Activated CD8-positive, alpha-beta T cell treated with anti-CD3 and anti-CD28 coated beads for 36 hours (primary cell): ENCODE measurements at regions not wholly inside any gene's neighbourhood (a gene's known extent, or its start where the extent isn't known, plus 50 kb on each side); places are given as distances from the start of the nearest gene placed in this dataset.
"Not testable (repeated sequence)": the region's sequence is repeated elsewhere in the genome, so short reads cannot be mapped to it uniquely, and the experiment has no call there.

Experiments used
- ATAC-seq: fragments of 200-7000 bp; cut with Tn5 transposase; one replicate; pipeline ENCODE4 v1.10.0; 2021; ENCODE audit warnings: mild to moderate bottlenecking, moderate library complexity
- CTCF ChIA-PET: fragments of 350-600 bp; sonication (Branson Sonifier 250); formaldehyde crosslinking; loops from one replicate; lab custom pipeline; 2021; ENCODE audit warnings: antibody characterized with exemption; lab: Charles Lee
- POLR2A ChIA-PET: fragments of 350-600 bp; sonication (Branson Sonifier 250); formaldehyde crosslinking; loops from one replicate; lab custom pipeline; 2021; ENCODE audit warnings: antibody characterized with exemption; lab: Charles Lee
- DNase-seq: peaks from one replicate; pipeline ENCODE4 v3.0.0-alpha.2; 2020
- H3K27ac Mint-ChIP-seq: one replicate; pipeline ENCODE4 v1.8.0; 2021; ENCODE audit warnings: mild to moderate bottlenecking, mixed read lengths
- H3K27me3 Mint-ChIP-seq: one replicate; pipeline ENCODE4 v1.8.0; 2021; ENCODE audit warnings: mixed read lengths
- H3K36me3 Mint-ChIP-seq: one replicate; pipeline ENCODE4 v1.8.0; 2021; ENCODE audit warnings: low read depth, mixed read lengths
- H3K4me1 Mint-ChIP-seq: one replicate; pipeline ENCODE4 v1.8.0; 2021; ENCODE audit warnings: low read depth, mixed read lengths
- H3K4me3 Mint-ChIP-seq: one replicate; pipeline ENCODE4 v1.8.0; 2021; ENCODE audit warnings: mild to moderate bottlenecking, moderate library complexity, mixed read lengths
- H3K9me3 Mint-ChIP-seq: one replicate; pipeline ENCODE4 v1.8.0; 2021; ENCODE audit warnings: mixed read lengths
- intact Hi-C: fragments of 100-400 bp; cut with micrococcal nuclease; formaldehyde crosslinking; loops from one replicate; pipeline ENCODE4 v1.10.0; 2022
- TF ChIP-seq, protein P1 (sequence below): fragments of 200-600 bp; IDR thresholded peaks from one replicate; pipeline ENCODE4 v1.8.0; 2022; ENCODE audit warnings: antibody characterized with exemption, mild to moderate bottlenecking

DNA sequence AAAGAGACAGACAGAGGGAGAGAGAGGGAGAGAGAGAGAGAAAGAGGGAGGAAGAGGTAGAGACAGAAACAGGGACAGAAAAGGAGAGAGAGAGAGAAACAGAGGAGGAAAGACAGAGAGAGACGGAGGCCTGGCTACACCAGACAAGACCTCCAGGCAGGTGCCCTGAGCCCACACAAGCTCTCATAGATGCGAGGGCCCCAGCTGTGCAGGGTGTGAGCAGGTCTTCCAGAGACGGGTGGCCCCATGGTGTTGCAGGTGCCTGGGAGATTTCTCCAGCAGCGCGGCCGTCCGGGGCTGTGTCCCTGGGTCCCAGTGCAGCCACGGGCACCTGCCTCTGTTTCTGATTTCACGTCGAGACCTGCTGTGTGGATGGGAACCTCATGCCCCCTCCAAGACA, 253.0 kb downstream of the SHOX start:
- Mint-ChIP-seq H3K27ac (no peak overlapping the region), H3K9me3 (peaks cover 4% of the 10 kb centered on the region), H3K4me3 (no peak overlapping the region), H3K4me1 (no peaks in the 10 kb centered on the region), H3K36me3 (no peaks in the 10 kb centered on the region), H3K27me3 (peaks cover 6% of the 10 kb centered on the region)
- ChIA-PET POLR2A (no interaction called here), CTCF (no interaction called here)
- intact Hi-C loops = no loop called here
- DNase-seq (no peak), ATAC-seq (no peak)
- TF ChIP-seq, protein P1, sequence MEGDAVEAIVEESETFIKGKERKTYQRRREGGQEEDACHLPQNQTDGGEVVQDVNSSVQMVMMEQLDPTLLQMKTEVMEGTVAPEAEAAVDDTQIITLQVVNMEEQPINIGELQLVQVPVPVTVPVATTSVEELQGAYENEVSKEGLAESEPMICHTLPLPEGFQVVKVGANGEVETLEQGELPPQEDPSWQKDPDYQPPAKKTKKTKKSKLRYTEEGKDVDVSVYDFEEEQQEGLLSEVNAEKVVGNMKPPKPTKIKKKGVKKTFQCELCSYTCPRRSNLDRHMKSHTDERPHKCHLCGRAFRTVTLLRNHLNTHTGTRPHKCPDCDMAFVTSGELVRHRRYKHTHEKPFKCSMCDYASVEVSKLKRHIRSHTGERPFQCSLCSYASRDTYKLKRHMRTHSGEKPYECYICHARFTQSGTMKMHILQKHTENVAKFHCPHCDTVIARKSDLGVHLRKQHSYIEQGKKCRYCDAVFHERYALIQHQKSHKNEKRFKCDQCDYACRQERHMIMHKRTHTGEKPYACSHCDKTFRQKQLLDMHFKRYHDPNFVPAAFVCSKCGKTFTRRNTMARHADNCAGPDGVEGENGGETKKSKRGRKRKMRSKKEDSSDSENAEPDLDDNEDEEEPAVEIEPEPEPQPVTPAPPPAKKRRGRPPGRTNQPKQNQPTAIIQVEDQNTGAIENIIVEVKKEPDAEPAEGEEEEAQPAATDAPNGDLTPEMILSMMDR = no peak

DNA sequence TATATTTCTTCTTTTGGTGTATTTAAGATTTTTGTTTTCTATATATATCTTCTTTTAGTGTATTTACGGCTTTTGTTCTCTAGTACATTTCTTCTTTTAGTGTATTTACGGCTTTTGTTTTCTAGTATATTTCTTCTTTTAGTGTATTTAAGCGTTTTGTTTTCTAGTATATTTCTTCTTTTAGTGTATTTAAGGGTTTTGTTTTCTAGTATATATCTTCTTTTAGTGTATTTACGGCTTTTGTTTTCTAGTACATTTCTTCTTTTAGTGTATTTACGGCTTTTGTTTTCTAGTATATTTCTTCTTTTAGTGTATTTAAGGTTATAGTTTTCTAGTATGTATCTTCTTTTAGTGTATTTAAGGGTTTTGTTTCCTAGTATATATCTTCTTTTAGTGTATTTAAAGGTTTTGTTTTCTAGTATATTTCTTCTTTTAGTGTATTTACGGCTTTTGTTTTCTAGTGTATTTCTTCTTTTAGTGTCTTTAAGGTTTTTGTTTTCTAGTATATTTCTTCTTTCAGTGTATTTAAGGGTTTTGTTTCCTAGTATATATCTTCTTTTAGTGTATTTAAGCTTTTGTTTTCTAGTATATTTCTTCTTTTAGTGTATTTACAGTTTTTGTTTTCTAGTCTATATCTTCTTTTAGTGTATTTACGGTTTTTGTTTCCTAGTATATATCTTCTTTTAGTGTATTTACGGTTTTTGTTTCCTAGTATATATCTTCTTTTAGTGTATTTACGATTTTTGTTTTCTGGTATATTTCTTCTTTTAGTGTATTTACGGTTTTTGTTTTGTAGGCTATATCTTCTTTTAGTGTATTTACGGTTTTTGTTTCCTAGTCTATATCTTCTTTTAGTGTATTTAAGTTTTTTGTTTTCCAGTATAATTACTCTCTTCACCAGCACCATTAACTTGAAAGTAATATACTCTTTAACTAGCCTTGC, 249.4 kb downstream of the SHOX start:
- CTCF ChIA-PET, POLR2A ChIA-PET, H3K4me3 Mint-ChIP-seq, H3K27ac Mint-ChIP-seq, H3K27me3 Mint-ChIP-seq, H3K4me1 Mint-ChIP-seq, H3K9me3 Mint-ChIP-seq, DNase-seq, ATAC-seq, H3K36me3 Mint-ChIP-seq, intact Hi-C loops: not testable (repeated sequence)

DNA sequence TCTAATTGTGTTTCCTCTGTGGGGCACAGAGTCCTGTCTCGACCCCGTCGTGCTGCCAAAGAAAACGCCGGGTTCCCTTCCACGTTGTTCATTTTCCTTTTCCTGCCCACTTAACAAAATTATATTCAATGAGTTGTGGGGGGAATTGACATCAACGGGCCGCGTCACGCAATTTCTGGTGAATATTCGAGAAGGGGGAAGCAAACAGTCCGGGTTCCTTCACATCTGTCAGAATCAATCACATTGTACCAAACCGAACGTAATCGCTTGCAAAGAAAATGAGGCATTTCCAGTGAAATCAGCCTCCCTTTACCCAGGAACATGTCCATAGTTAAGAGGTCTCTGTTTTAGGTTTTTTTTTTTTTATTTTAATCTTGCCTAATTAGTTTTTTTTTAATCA, 243.5 kb downstream of the SHOX start:
- H3K36me3 Mint-ChIP-seq = no peaks in the 10 kb centered on the region
- H3K4me3 Mint-ChIP-seq = no peak overlapping the region
- ChIA-PET CTCF (no interaction called here), POLR2A (no interaction called here)
- ATAC-seq = no peak
- intact Hi-C loops = no loop called here
- TF ChIP-seq, protein P1 = no peak
- H3K27ac Mint-ChIP-seq = no peak overlapping the region
- no peak for DNase-seq
- peaks cover 14% of the 10 kb centered on the region for H3K9me3 Mint-ChIP-seq
- H3K4me1 Mint-ChIP-seq = no peaks in the 10 kb centered on the region
- H3K27me3 Mint-ChIP-seq = peaks cover 3% of the 10 kb centered on the region

DNA sequence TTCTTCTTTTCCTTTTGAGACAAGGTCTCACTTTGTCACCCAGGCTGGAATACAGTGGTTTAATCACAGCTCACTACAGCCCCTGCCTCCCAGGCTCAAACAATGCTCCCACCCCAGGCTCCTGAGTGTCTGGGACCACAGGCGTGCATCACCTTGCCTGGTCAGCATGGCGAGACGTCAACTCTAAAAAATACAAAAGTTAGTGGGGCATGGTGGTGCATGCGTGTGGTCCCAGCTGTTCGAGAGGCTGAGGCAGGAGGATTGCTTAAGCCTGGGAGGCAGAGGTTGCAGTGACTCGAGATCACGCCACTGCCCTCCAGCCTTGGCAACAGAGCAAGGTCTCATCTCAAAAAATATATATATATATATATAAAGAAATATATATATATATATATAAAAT, 242.4 kb downstream of the SHOX start:
- H3K27ac Mint-ChIP-seq = no peak overlapping the region
- H3K4me3 Mint-ChIP-seq = no peak overlapping the region
- no peaks in the 10 kb centered on the region for H3K36me3 Mint-ChIP-seq
- POLR2A ChIA-PET = no interaction called here
- no peak for ATAC-seq
- intact Hi-C loops = no loop called here
- TF ChIP-seq, protein P1 = no peak
- peaks cover 3% of the 10 kb centered on the region for H3K27me3 Mint-ChIP-seq
- no peaks in the 10 kb centered on the region for H3K4me1 Mint-ChIP-seq
- no peak for DNase-seq
- peaks cover 14% of the 10 kb centered on the region for H3K9me3 Mint-ChIP-seq
- CTCF ChIA-PET = no interaction called here

DNA sequence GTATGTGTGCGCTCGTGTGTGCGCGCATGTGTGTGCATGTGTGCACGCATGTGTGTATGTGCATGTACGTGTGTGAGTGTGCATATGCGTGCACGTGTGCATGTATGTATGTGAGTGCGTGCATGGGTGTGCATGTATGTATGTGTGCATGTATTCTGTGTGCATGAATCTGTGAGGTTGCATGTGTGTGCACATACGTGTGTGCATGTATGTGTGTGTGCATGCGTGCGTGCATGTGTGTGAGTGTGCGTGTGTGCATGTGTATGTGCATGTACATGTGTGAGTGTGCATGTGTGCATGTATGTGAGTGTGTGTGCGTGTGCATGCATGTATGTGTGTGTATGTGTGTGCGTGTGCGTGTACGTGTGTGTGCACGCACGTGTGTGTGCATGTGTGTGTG, 241.5 kb downstream of the SHOX start:
- Mint-ChIP-seq H3K27ac (no peak overlapping the region), H3K4me1 (no peaks in the 10 kb centered on the region), H3K36me3 (no peaks in the 10 kb centered on the region), H3K9me3 (peaks cover 11% of the 10 kb centered on the region), H3K27me3 (peaks cover 8% of the 10 kb centered on the region), H3K4me3 (no peak overlapping the region)
- no peak for DNase-seq
- TF ChIP-seq, protein P1 = no peak
- ChIA-PET POLR2A (no interaction called here), CTCF (no interaction called here)
- ATAC-seq = no peak
- intact Hi-C loops = no loop called here
